ENCODE measurements at regions not wholly inside any gene's neighbourhood (a gene's known extent, or its start where the extent isn't known, plus 50 kb on each side); places are given as distances from the start of the nearest gene placed in this dataset.
"Not testable (repeated sequence)": the region's sequence is repeated elsewhere in the genome, so short reads cannot be mapped to it uniquely, and the experiment has no call there.

GRCh38 chr15:66866656-66867055 lies 164.6 kb downstream of the SMAD6 start:
- intact Hi-C loops (cut with DNase I), result no loop called here
- TF ChIP-seq, protein P1, sequence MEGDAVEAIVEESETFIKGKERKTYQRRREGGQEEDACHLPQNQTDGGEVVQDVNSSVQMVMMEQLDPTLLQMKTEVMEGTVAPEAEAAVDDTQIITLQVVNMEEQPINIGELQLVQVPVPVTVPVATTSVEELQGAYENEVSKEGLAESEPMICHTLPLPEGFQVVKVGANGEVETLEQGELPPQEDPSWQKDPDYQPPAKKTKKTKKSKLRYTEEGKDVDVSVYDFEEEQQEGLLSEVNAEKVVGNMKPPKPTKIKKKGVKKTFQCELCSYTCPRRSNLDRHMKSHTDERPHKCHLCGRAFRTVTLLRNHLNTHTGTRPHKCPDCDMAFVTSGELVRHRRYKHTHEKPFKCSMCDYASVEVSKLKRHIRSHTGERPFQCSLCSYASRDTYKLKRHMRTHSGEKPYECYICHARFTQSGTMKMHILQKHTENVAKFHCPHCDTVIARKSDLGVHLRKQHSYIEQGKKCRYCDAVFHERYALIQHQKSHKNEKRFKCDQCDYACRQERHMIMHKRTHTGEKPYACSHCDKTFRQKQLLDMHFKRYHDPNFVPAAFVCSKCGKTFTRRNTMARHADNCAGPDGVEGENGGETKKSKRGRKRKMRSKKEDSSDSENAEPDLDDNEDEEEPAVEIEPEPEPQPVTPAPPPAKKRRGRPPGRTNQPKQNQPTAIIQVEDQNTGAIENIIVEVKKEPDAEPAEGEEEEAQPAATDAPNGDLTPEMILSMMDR (IDR thresholded peaks at IDR 0.05), result no peak
- no peaks in the 10 kb centered on the region for H3K9me3 ChIP-seq
- no peak for DNase-seq
- H3K4me3 ChIP-seq, result no peak overlapping the region
- no peaks in the 10 kb centered on the region for H3K27me3 ChIP-seq
- ATAC-seq, result no peak
- H3K4me1 ChIP-seq, result peaks cover 0 to 25% of the 10 kb centered on the region in 2 donors
- H3K36me3 ChIP-seq, result no peaks in the 10 kb centered on the region
- H3K27ac ChIP-seq, result peak overlapping the region in 1 of 2 donors; percentile 13

DNA sequence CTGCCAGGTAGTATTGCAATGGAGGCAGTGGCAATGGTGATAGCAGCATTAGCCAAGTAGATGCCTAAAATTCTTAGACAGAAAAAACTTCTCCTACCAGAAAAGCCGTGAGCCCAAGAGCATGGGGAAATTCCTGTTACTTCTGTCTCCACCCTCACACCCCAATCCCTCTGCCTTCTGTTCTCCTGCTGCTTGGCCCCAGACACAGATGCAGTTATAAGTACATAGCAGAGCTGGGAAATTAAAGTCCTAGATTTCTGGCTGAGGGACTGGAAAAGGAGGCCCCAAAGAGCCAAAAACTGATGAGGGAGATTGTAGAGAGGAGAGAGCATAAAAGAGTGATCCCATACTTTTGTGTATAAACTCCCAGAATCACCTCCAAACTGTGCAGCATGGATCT lies 166.9 kb downstream of the SMAD6 start:
- TF ChIP-seq, protein P1 (IDR thresholded peaks at IDR 0.05), result no peak
- H3K36me3 ChIP-seq, result no peaks in the 10 kb centered on the region
- no peaks in the 10 kb centered on the region for H3K9me3 ChIP-seq
- no peak overlapping the region for H3K27ac ChIP-seq
- ATAC-seq (no peak), DNase-seq (no peak)
- intact Hi-C loops (cut with DNase I), result no loop called here
- H3K27me3 ChIP-seq, result no peaks in the 10 kb centered on the region
- H3K4me1 ChIP-seq, result peaks cover 0 to 14% of the 10 kb centered on the region in 2 donors
- no peak overlapping the region for H3K4me3 ChIP-seq

- DNase-seq (no peak), ATAC-seq (no peak)
- intact Hi-C loops (cut with DNase I), result no loop called here
- Histone ChIP-seq H3K9me3 (no peaks in the 10 kb centered on the region), H3K4me3 (no peak overlapping the region), H3K27me3 (no peaks in the 10 kb centered on the region), H3K4me1 (peaks cover 0 to 10% of the 10 kb centered on the region in 2 donors), H3K27ac (no peak overlapping the region), H3K36me3 (no peaks in the 10 kb centered on the region)
- TF ChIP-seq, protein P1 (IDR thresholded peaks at IDR 0.05), result no peak
Observed at GRCh38 chr15:66870880-66871388, 168.9 kb downstream of the SMAD6 start.

DNA sequence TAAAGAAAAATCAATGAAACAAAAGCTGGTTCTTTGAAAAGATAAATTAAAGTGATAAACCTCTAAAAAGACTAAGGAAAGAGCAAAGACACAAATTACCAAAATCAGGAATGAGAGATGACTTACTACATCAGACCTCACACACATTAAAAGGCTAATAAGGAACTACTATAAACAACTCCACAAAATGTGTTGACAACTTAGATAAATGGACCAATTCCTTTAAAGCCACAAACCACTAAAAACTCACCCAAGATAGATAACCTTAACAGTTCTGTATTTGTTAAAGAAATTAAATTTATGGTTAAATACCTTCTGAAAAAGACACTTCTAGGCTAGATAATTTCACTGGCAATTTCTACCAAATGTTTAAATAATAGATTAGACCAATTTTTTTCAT lies 170.4 kb downstream of the SMAD6 start:
- intact Hi-C loops (cut with DNase I), result no loop called here
- DNase-seq (no peak), ATAC-seq (no peak)
- Histone ChIP-seq H3K36me3 (no peaks in the 10 kb centered on the region), H3K4me3 (no peak overlapping the region), H3K27me3 (no peaks in the 10 kb centered on the region), H3K9me3 (no peaks in the 10 kb centered on the region), H3K4me1 (no peaks in the 10 kb centered on the region), H3K27ac (no peak overlapping the region)
- TF ChIP-seq, protein P1 (IDR thresholded peaks at IDR 0.05), result no peak

DNA sequence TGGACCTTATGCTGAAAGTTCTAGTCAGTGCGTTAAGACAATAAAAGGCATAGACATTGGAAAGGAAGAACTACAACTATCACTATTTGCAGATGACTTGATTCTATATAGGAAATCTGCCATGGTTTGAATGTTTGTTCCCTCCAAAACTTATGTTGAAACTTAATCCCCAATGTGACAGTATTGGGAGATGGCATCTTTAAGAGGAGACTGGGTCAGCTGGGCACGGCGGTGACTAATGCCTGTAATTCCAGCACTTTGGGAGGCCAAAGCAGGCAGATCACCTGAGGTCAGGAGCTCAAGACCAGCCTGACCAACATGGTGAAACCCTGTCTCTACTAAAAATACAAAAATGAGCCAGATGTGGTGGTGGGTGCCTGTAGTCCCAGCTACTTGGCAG lies 171.3 kb downstream of the SMAD6 start:
- H3K9me3 ChIP-seq; H3K4me3 ChIP-seq; intact Hi-C loops (cut with DNase I); H3K4me1 ChIP-seq; ATAC-seq; H3K36me3 ChIP-seq; H3K27ac ChIP-seq; H3K27me3 ChIP-seq; DNase-seq: not testable (repeated sequence)

DNA sequence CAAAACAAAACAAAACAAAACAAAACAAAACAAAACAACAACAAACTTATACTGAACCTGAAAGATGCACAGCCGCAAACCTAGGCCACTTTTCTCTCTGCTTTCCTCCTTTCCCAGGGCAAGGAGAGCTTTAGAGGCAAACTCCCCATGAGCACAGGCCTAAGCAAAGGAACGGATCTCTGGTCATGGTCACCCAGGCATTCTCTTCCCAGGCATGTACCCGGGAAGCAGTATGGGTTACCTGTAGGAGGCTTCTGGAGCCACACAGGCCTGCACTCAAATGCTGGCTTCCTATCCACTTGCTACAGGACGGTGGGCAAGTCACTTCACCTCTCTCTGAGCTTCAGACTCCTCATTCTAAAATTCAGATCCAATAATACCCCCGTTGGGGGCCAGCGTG lies 171.8 kb downstream of the SMAD6 start:
- intact Hi-C loops (cut with DNase I), result no loop called here
- no peaks in the 10 kb centered on the region for H3K27me3 ChIP-seq
- no peak overlapping the region for H3K27ac ChIP-seq
- no peaks in the 10 kb centered on the region for H3K36me3 ChIP-seq
- no peaks in the 10 kb centered on the region for H3K9me3 ChIP-seq
- no peaks in the 10 kb centered on the region for H3K4me1 ChIP-seq
- TF ChIP-seq, protein P1 (IDR thresholded peaks at IDR 0.05), result no peak
- no peak overlapping the region for H3K4me3 ChIP-seq
- DNase-seq (no peak), ATAC-seq (no peak)
